ENCODE measurements at regions not wholly inside any gene's neighbourhood (a gene's known extent, or its start where the extent isn't known, plus 50 kb on each side); places are given as distances from the start of the nearest gene placed in this dataset.

GRCh38 chr12:58651850-58652249 is 268.5 kb downstream of the LRIG3 start:
- TF ChIP-seq CTCF (IDR thresholded peaks at IDR 0.05; ENCODE audit: low read depth, low read length, missing input control) (no peak), HNF4G (IDR thresholded peaks at IDR 0.05) (no peak), ZBTB33 (IDR thresholded peaks at IDR 0.05) (no peak)

Data from liver (tissue), 3 donors.